Upper lobe of left lung (tissue), 4 donors: ENCODE measurements at regions not wholly inside any gene's neighbourhood (a gene's known extent, or its start where the extent isn't known, plus 50 kb on each side); places are given as distances from the start of the nearest gene placed in this dataset.

ENCODE experiments used
- CTCF ChIP-seq, 6 experiments: fragments of 450-650 bp in 4 of 6; fragments of 200-600 bp in 2 of 6; sonication (generic) in 2 of 6; IDR thresholded peaks; one replicate each; pipeline ENCODE4 v1.5.1; 2016 to 2019; ENCODE audit warnings: antibody characterized with exemption in 6 of 6
- EP300 ChIP-seq, 4 donors: sonication (generic); formaldehyde crosslinking; IDR thresholded peaks; one replicate each; pipeline ENCODE4 v1.5.1; 2017; ENCODE audit warnings: antibody characterized with exemption in 4 of 4, control low read depth in 2 of 4
- POLR2A ChIP-seq, 4 donors: fragments of 450-650 bp; IDR thresholded peaks; one replicate each; pipeline ENCODE4 v1.5.1; 2016 to 2017; ENCODE audit warnings: antibody characterized with exemption in 4 of 4, mild to moderate bottlenecking in 2 of 4
- POLR2AphosphoS5 ChIP-seq, 2 donors: sonication (generic); formaldehyde crosslinking; IDR thresholded peaks; one replicate each; pipeline ENCODE4 v1.5.1; 2017; ENCODE audit warnings: antibody characterized with exemption in 2 of 2

DNA sequence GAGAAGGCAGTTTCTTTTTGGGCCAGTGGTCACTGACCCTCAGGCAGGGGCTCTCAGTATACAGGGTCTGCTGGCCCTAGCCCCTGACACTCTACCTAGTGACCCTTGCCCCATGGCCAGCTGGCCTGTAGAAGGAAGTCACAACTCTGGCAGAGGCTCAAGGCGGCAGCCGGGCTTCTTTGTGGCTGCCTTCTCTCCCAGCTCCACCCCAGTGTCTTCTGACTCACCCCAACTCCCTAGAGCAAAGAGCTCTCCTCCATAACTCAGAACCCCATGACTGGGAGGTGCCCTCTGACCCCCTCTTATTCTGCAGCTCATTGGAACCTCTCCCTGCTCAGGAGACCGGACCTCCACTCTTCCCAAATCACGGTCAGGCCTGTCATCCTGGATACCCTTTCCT lies 358.2 kb downstream of the FGFR2 start:
- TF ChIP-seq CTCF (IDR thresholded peaks at IDR 0.05) (no peak), POLR2A (IDR thresholded peaks at IDR 0.05) (no peak), EP300 (IDR thresholded peaks at IDR 0.05) (no peak), POLR2AphosphoS5 (IDR thresholded peaks at IDR 0.05) (no peak)
